Left cardiac atrium (tissue), 4 donors: ENCODE measurements at regions not wholly inside any gene's neighbourhood (a gene's known extent, or its start where the extent isn't known, plus 50 kb on each side); places are given as distances from the start of the nearest gene placed in this dataset.
"Not testable (repeated sequence)": the region's sequence is repeated elsewhere in the genome, so short reads cannot be mapped to it uniquely, and the experiment has no call there.

Experiments
- ATAC-seq, 2 donors: fragments of 200-7000 bp; cut with Tn5 transposase; one replicate each; pipeline ENCODE4 v1.9.1; 2020; ENCODE audit warnings: mild to moderate bottlenecking in 2 of 2, moderate library complexity in 2 of 2
- DNase-seq: peaks from one replicate; pipeline ENCODE4 v3.0.0-alpha.2; 2020
- intact Hi-C, 2 donors: fragments of 100-400 bp; cut with DNase I; formaldehyde crosslinking; loops; one replicate each; pipeline versions ENCODE4 v1.14.1 to v1.15.1; 2022 to 2023
- donor health status: DM: no; HTN: yes; CAD: no.
- donor health status: DM: no; HTN: yes; CAD: no; lungs with severe emphysema.
- donor health status: DM: yes; HTN: yes; CAD: no.
- donor health status: Dilated cardiomyopathy.

GRCh38 chr13:90713441-90714133, 633.9 kb upstream of the MIR17HG start:
- ATAC-seq (peak in 1 of 2 donors; percentile 25), DNase-seq (no peak)
- intact Hi-C loops = no loop called here

- intact Hi-C loops = no loop called here
- no peak for DNase-seq
Measured at GRCh38 chr13:90715485-90715884, 632.0 kb upstream of the MIR17HG start.

GRCh38 chr13:90717451-90717936, 630.0 kb upstream of the MIR17HG start:
- DNase-seq = no peak
- intact Hi-C loops = no loop called here
- peak; percentile 34 to 93 for ATAC-seq

More at GRCh38 chr13:90715485-90715884, 632.0 kb upstream of the MIR17HG start:
- no peak for ATAC-seq

- DNase-seq (no peak), ATAC-seq (no peak)
- intact Hi-C loops = no loop called here
Measured at GRCh38 chr13:90719461-90719860, 628.0 kb upstream of the MIR17HG start.

GRCh38 chr13:90721937-90722336, 625.5 kb upstream of the MIR17HG start:
- ATAC-seq (no peak), DNase-seq (no peak)
- intact Hi-C loops = no loop called here

GRCh38 chr13:90723381-90723780, 624.1 kb upstream of the MIR17HG start:
- intact Hi-C loops = no loop called here
- ATAC-seq (no peak), DNase-seq (no peak)

- intact Hi-C loops = no loop called here
- DNase-seq (no peak), ATAC-seq (no peak)
Measured at GRCh38 chr13:90726375-90726774, 621.1 kb upstream of the MIR17HG start.

GRCh38 chr13:90732049-90732448, 615.4 kb upstream of the MIR17HG start:
- DNase-seq (no peak), ATAC-seq (no peak)
- intact Hi-C loops = no loop called here

- ATAC-seq, intact Hi-C loops: not testable (repeated sequence)
Measured at GRCh38 chr13:90734497-90734896, 613.0 kb upstream of the MIR17HG start.

GRCh38 chr13:90738881-90739280, 608.6 kb upstream of the MIR17HG start:
- ATAC-seq = no peak
- intact Hi-C loops = no loop called here
- no peak for DNase-seq

More at GRCh38 chr13:90734497-90734896, 613.0 kb upstream of the MIR17HG start:
- DNase-seq = not testable (repeated sequence)

GRCh38 chr13:90740099-90740498, 607.4 kb upstream of the MIR17HG start:
- intact Hi-C loops = no loop called here
- ATAC-seq (no peak), DNase-seq (no peak)

- no peak for ATAC-seq
- intact Hi-C loops = no loop called here
- no peak for DNase-seq
Measured at GRCh38 chr13:90742381-90742780, 605.1 kb upstream of the MIR17HG start.

GRCh38 chr13:90746230-90746629, 601.3 kb upstream of the MIR17HG start:
- no peak for DNase-seq
- ATAC-seq = no peak
- intact Hi-C loops = no loop called here

- DNase-seq (no peak), ATAC-seq (no peak)
- intact Hi-C loops = no loop called here
Measured at GRCh38 chr13:90750021-90750420, 597.5 kb upstream of the MIR17HG start.

- ATAC-seq (no peak), DNase-seq (no peak)
- intact Hi-C loops = no loop called here
Measured at GRCh38 chr13:90751026-90751425, 596.5 kb upstream of the MIR17HG start.

- DNase-seq (no peak), ATAC-seq (no peak)
- intact Hi-C loops = no loop called here
Measured at GRCh38 chr13:90752070-90752469, 595.4 kb upstream of the MIR17HG start.

GRCh38 chr13:90757127-90757680, 590.3 kb upstream of the MIR17HG start:
- ATAC-seq (no peak), DNase-seq (no peak)
- intact Hi-C loops = no loop called here

- ATAC-seq (no peak), DNase-seq (no peak)
- intact Hi-C loops = no loop called here
Measured at GRCh38 chr13:90760639-90761038, 586.8 kb upstream of the MIR17HG start.

GRCh38 chr13:90763476-90764150, 583.9 kb upstream of the MIR17HG start:
- DNase-seq (no peak), ATAC-seq (no peak)
- intact Hi-C loops = no loop called here

- DNase-seq = no peak
- intact Hi-C loops = no loop called here
- ATAC-seq = no peak
Measured at GRCh38 chr13:90766386-90766902, 581.0 kb upstream of the MIR17HG start.
